ENCODE measurements at regions not wholly inside any gene's neighbourhood (a gene's known extent, or its start where the extent isn't known, plus 50 kb on each side); places are given as distances from the start of the nearest gene placed in this dataset.

GRCh38 chr20:57940376-57940775 is 230.6 kb upstream of the PMEPA1 start:
- no peaks in the 10 kb centered on the region for H3K36me3 Mint-ChIP-seq
- no peak overlapping the region for H3K4me3 Mint-ChIP-seq
- H3K9me3 Mint-ChIP-seq, result peaks cover 2% of the 10 kb centered on the region
- no peak for DNase-seq
- H3K27ac Mint-ChIP-seq, result no peak overlapping the region
- H3K4me1 Mint-ChIP-seq, result no peaks in the 10 kb centered on the region
- H3K27me3 Mint-ChIP-seq, result peaks cover 3% of the 10 kb centered on the region

GRCh38 chr20:57939499-57939898 is 229.7 kb upstream of the PMEPA1 start:
- Mint-ChIP-seq H3K36me3 (no peaks in the 10 kb centered on the region), H3K27me3 (peaks cover 3% of the 10 kb centered on the region), H3K4me1 (no peaks in the 10 kb centered on the region), H3K4me3 (no peak overlapping the region), H3K9me3 (peaks cover 2% of the 10 kb centered on the region), H3K27ac (no peak overlapping the region)
- no peak for DNase-seq

- peaks cover 2% of the 10 kb centered on the region for H3K9me3 Mint-ChIP-seq
- DNase-seq, result no peak
- H3K36me3 Mint-ChIP-seq, result no peaks in the 10 kb centered on the region
- no peak overlapping the region for H3K27ac Mint-ChIP-seq
- H3K4me3 Mint-ChIP-seq, result no peak overlapping the region
- peaks cover 3% of the 10 kb centered on the region for H3K27me3 Mint-ChIP-seq
- no peaks in the 10 kb centered on the region for H3K4me1 Mint-ChIP-seq
Observed at GRCh38 chr20:57938158-57939108, 228.6 kb upstream of the PMEPA1 start.

- no peak overlapping the region for H3K4me3 Mint-ChIP-seq
- DNase-seq, result no peak
- no peak overlapping the region for H3K27ac Mint-ChIP-seq
- no peaks in the 10 kb centered on the region for H3K36me3 Mint-ChIP-seq
- no peaks in the 10 kb centered on the region for H3K4me1 Mint-ChIP-seq
- peaks cover 2% of the 10 kb centered on the region for H3K9me3 Mint-ChIP-seq
- peaks cover 3% of the 10 kb centered on the region for H3K27me3 Mint-ChIP-seq
Observed at GRCh38 chr20:57936636-57937385, 227.0 kb upstream of the PMEPA1 start.

GRCh38 chr20:57934913-57935312 is 225.1 kb upstream of the PMEPA1 start:
- H3K27me3 Mint-ChIP-seq, result peaks cover 3% of the 10 kb centered on the region
- H3K9me3 Mint-ChIP-seq, result peaks cover 2% of the 10 kb centered on the region
- no peaks in the 10 kb centered on the region for H3K36me3 Mint-ChIP-seq
- H3K27ac Mint-ChIP-seq, result no peak overlapping the region
- H3K4me3 Mint-ChIP-seq, result no peak overlapping the region
- no peaks in the 10 kb centered on the region for H3K4me1 Mint-ChIP-seq
- DNase-seq, result no peak

GRCh38 chr20:57934007-57934805 is 224.4 kb upstream of the PMEPA1 start:
- Mint-ChIP-seq H3K27ac (no peak overlapping the region), H3K4me3 (no peak overlapping the region), H3K4me1 (no peaks in the 10 kb centered on the region), H3K36me3 (no peaks in the 10 kb centered on the region), H3K27me3 (peaks cover 5% of the 10 kb centered on the region), H3K9me3 (peaks cover 2% of the 10 kb centered on the region)
- DNase-seq, result no peak

- no peak for DNase-seq
- peaks cover 6% of the 10 kb centered on the region for H3K27me3 Mint-ChIP-seq
- H3K36me3 Mint-ChIP-seq, result no peaks in the 10 kb centered on the region
- H3K9me3 Mint-ChIP-seq, result peaks cover 2% of the 10 kb centered on the region
- no peak overlapping the region for H3K27ac Mint-ChIP-seq
- no peak overlapping the region for H3K4me3 Mint-ChIP-seq
- H3K4me1 Mint-ChIP-seq, result no peaks in the 10 kb centered on the region
Observed at GRCh38 chr20:57932227-57932864, 222.5 kb upstream of the PMEPA1 start.

- no peak for DNase-seq
- Mint-ChIP-seq H3K27ac (no peak overlapping the region), H3K36me3 (peaks cover 5% of the 10 kb centered on the region), H3K27me3 (peaks cover 6% of the 10 kb centered on the region), H3K4me1 (no peaks in the 10 kb centered on the region), H3K9me3 (peaks cover 12% of the 10 kb centered on the region), H3K4me3 (no peak overlapping the region)
Observed at GRCh38 chr20:57930351-57930750, 220.5 kb upstream of the PMEPA1 start.

GRCh38 chr20:57928181-57928967 is 218.6 kb upstream of the PMEPA1 start:
- no peaks in the 10 kb centered on the region for H3K4me1 Mint-ChIP-seq
- peaks cover 5% of the 10 kb centered on the region for H3K36me3 Mint-ChIP-seq
- DNase-seq, result no peak
- no peak overlapping the region for H3K4me3 Mint-ChIP-seq
- H3K27ac Mint-ChIP-seq, result no peak overlapping the region
- H3K9me3 Mint-ChIP-seq, result peaks cover 14% of the 10 kb centered on the region
- H3K27me3 Mint-ChIP-seq, result peaks cover 6% of the 10 kb centered on the region

GRCh38 chr20:57927376-57927775 is 217.6 kb upstream of the PMEPA1 start:
- Mint-ChIP-seq H3K4me3 (no peak overlapping the region), H3K36me3 (peaks cover 5% of the 10 kb centered on the region), H3K27ac (no peak overlapping the region), H3K4me1 (no peaks in the 10 kb centered on the region), H3K27me3 (peaks cover 6% of the 10 kb centered on the region), H3K9me3 (peaks cover 14% of the 10 kb centered on the region)
- DNase-seq, result no peak

GRCh38 chr20:57922706-57923105 is 212.9 kb upstream of the PMEPA1 start:
- Mint-ChIP-seq H3K4me1 (no peaks in the 10 kb centered on the region), H3K9me3 (peaks cover 14% of the 10 kb centered on the region), H3K27ac (no peak overlapping the region), H3K27me3 (no peaks in the 10 kb centered on the region), H3K4me3 (no peak overlapping the region), H3K36me3 (peaks cover 5% of the 10 kb centered on the region)
- no peak for DNase-seq

GRCh38 chr20:57922083-57922482 is 212.3 kb upstream of the PMEPA1 start:
- Mint-ChIP-seq H3K27me3 (no peaks in the 10 kb centered on the region), H3K9me3 (peaks cover 14% of the 10 kb centered on the region), H3K4me1 (no peaks in the 10 kb centered on the region), H3K36me3 (peaks cover 5% of the 10 kb centered on the region), H3K27ac (no peak overlapping the region), H3K4me3 (no peak overlapping the region)
- no peak for DNase-seq

GRCh38 chr20:57921676-57922075 is 211.9 kb upstream of the PMEPA1 start:
- no peak for DNase-seq
- H3K27ac Mint-ChIP-seq, result no peak overlapping the region
- H3K4me1 Mint-ChIP-seq, result no peaks in the 10 kb centered on the region
- H3K4me3 Mint-ChIP-seq, result no peak overlapping the region
- H3K36me3 Mint-ChIP-seq, result peaks cover 5% of the 10 kb centered on the region
- no peaks in the 10 kb centered on the region for H3K27me3 Mint-ChIP-seq
- peaks cover 13% of the 10 kb centered on the region for H3K9me3 Mint-ChIP-seq

GRCh38 chr20:57920971-57921370 is 211.2 kb upstream of the PMEPA1 start:
- Mint-ChIP-seq H3K36me3 (no peaks in the 10 kb centered on the region), H3K4me3 (no peak overlapping the region), H3K4me1 (no peaks in the 10 kb centered on the region), H3K27me3 (no peaks in the 10 kb centered on the region), H3K9me3 (peaks cover 7% of the 10 kb centered on the region), H3K27ac (no peak overlapping the region)
- no peak for DNase-seq
